ELR (cell line): ENCODE measurements at regions not wholly inside any gene's neighbourhood (a gene's known extent, or its start where the extent isn't known, plus 50 kb on each side); places are given as distances from the start of the nearest gene placed in this dataset.
A peak's percentile ranks its signal among the peaks of the same experiment; 100 is the strongest.

ENCODE experiments used
- DNase-seq: peaks from one replicate; pipeline ENCODE4 v3.0.0-alpha.2; 2015; ENCODE audit warnings: low read depth

GRCh38 chr20:37643400-37643799 lies 50.4 kb upstream of the CTNNBL1 start:
- no peak for DNase-seq

GRCh38 chr20:37642246-37642645 lies 51.6 kb upstream of the CTNNBL1 start:
- no peak for DNase-seq

GRCh38 chr20:37640600-37641561 lies 52.9 kb upstream of the CTNNBL1 start:
- no peak for DNase-seq

- no peak for DNase-seq
Measured at GRCh38 chr20:37638527-37638926, 55.3 kb upstream of the CTNNBL1 start.

GRCh38 chr20:37636977-37637376 lies 56.9 kb upstream of the CTNNBL1 start:
- DNase-seq, result no peak

- DNase-seq, result no peak
Measured at GRCh38 chr20:37636212-37636975, 57.4 kb upstream of the CTNNBL1 start.

GRCh38 chr20:37630993-37631392 lies 62.8 kb upstream of the CTNNBL1 start:
- DNase-seq, result peak; percentile 11

GRCh38 chr20:37630166-37630565 lies 63.7 kb upstream of the CTNNBL1 start:
- no peak for DNase-seq

- DNase-seq, result no peak
Measured at GRCh38 chr20:37627767-37628130, 66.1 kb upstream of the CTNNBL1 start.

GRCh38 chr20:37627060-37627766 lies 66.6 kb upstream of the CTNNBL1 start:
- peak; percentile 65 for DNase-seq

- no peak for DNase-seq
Measured at GRCh38 chr20:37624963-37625362, 68.9 kb upstream of the CTNNBL1 start.

- no peak for DNase-seq
Measured at GRCh38 chr20:37622728-37623127, 71.1 kb upstream of the CTNNBL1 start.

GRCh38 chr20:37619496-37619895 lies 74.3 kb upstream of the CTNNBL1 start:
- DNase-seq, result no peak

GRCh38 chr20:37616110-37616425 lies 77.8 kb upstream of the CTNNBL1 start:
- no peak for DNase-seq

- peak; percentile 19 for DNase-seq
Measured at GRCh38 chr20:37615340-37616109, 78.3 kb upstream of the CTNNBL1 start.

- DNase-seq, result no peak
Measured at GRCh38 chr20:37611852-37612251, 82.0 kb upstream of the CTNNBL1 start.

- DNase-seq, result no peak
Measured at GRCh38 chr20:37611346-37611745, 82.5 kb upstream of the CTNNBL1 start.

- no peak for DNase-seq
Measured at GRCh38 chr20:37610203-37610798, 82.6 kb upstream of the BLCAP start.

GRCh38 chr20:37602634-37603033 lies 75.0 kb upstream of the BLCAP start:
- DNase-seq, result no peak

GRCh38 chr20:37600486-37600885 lies 72.8 kb upstream of the BLCAP start:
- no peak for DNase-seq

- no peak for DNase-seq
Measured at GRCh38 chr20:37598575-37599342, 71.1 kb upstream of the BLCAP start.
